Esophagus (tissue), 2 donors: ENCODE measurements at regions not wholly inside any gene's neighbourhood (a gene's known extent, or its start where the extent isn't known, plus 50 kb on each side); places are given as distances from the start of the nearest gene placed in this dataset.
"Not testable (repeated sequence)": the region's sequence is repeated elsewhere in the genome, so short reads cannot be mapped to it uniquely, and the experiment has no call there.

Source experiments
- H3K27ac ChIP-seq, 2 donors: one replicate each; pipeline ENCODE4 v1.5.1; 2013; ENCODE audit warnings: low read depth in 2 of 2, mild to moderate bottlenecking in 2 of 2, inconsistent platforms in 1 of 2, low read length in 1 of 2, moderate library complexity in 1 of 2
- H3K27me3 ChIP-seq, 2 donors: one replicate each; pipeline ENCODE4 v1.6.1; 2013; ENCODE audit warnings: low read length in 2 of 2, control low read depth in 1 of 2, mild to moderate bottlenecking in 1 of 2; ENCODE audit not compliant: insufficient read depth in 2 of 2, control insufficient read depth in 1 of 2
- H3K36me3 ChIP-seq, 2 donors: one replicate each; pipeline ENCODE4 v1.6.1; 2013; ENCODE audit warnings: low read length in 1 of 2; ENCODE audit not compliant: control insufficient read depth in 2 of 2, insufficient read depth in 2 of 2
- H3K4me1 ChIP-seq, 2 donors: one replicate each; pipeline ENCODE4 v1.6.1; 2013; ENCODE audit warnings: low read length in 1 of 2; ENCODE audit not compliant: control insufficient read depth in 2 of 2, insufficient read depth in 2 of 2
- H3K4me3 ChIP-seq, 2 donors: one replicate each; pipeline ENCODE4 v1.5.1; 2013; ENCODE audit warnings: low read length in 2 of 2, mild to moderate bottlenecking in 2 of 2, low read depth in 1 of 2, moderate library complexity in 1 of 2
- H3K9me3 ChIP-seq, 2 donors: one replicate each; pipeline ENCODE4 v1.6.1; 2013; ENCODE audit warnings: mild to moderate bottlenecking in 2 of 2, low read depth in 1 of 2, low read length in 1 of 2, moderate library complexity in 1 of 2; ENCODE audit not compliant: control insufficient read depth in 2 of 2, insufficient read depth in 1 of 2
- WGBS, 2 donors: extraction: QIAGEN DNeasy Blood & Tissue Kit; methylation state at CpG; one replicate each; pipeline ENCODE4 v1.1.7; 2013; 5-methylcytosine and 5-hydroxymethylcytosine counted together
- donor health status: healthy with polysubstance abuse.
- donor health status: Bipolar disorder and iron deficiency.

DNA sequence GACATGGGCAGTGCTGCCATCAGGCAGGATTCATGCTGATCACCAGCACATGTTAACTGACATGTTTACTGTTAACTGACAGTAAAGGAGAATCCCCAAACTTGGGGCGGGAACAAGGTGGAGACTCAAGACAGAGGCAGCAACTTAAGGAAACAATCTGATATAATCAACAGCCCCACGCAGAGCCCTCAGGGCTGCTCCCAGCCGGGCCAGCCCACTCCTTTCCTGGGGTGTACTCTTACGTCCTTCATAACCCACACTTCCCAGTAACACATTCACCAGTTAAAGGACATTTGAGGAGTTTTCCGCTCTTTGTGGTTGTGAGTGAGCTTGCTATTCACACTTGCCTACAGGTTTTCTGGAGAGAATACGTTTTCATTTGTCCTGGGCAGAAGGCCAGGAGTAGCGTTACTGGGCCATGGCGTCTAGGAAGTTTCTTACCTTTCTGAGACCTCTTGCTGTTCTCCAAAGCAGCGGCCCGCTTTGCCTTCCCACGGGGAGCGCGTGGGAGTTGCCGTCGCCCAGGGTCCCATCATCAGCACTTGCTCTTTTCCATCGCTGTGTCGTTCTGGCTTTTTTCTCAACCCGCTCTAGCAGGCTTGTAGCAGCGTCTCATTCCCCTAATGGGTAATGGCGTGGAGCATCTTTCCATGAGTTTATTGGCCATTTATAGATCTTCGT, 56.4 kb downstream of the FOXF2 start:
- Histone ChIP-seq H3K36me3 (no peaks in the 10 kb centered on the region), H3K9me3 (peaks cover under 1 to 2% of the 10 kb centered on the region in 2 donors), H3K27ac (no peak overlapping the region), H3K4me1 (no peaks in the 10 kb centered on the region), H3K4me3 (no peak overlapping the region), H3K27me3 (no peaks in the 10 kb centered on the region)
- 76 to 78% methylated on average over 21 of the region's 21 CpGs for WGBS, 2 donors

DNA sequence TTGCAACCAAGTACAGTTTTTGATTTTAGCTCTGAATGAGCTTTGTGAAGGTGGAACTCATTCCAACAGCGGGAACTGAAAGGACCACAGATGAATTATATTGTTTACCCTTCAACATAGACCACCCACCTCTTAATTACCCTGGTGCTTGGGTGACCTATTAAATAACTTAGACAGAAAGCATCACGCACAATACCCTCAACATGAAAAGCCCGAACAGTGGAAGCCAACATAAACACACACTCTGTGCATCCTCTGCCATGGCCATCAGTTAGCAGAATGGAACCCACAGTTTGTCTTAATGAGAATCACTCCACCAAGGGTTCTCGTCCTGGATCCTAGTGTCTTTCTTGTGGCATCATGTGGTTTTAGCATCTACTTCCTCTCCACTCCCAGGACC, 60.5 kb downstream of the FOXF2 start:
- H3K27ac ChIP-seq = no peak overlapping the region
- H3K27me3 ChIP-seq = no peaks in the 10 kb centered on the region
- H3K4me1 ChIP-seq = no peaks in the 10 kb centered on the region
- H3K9me3 ChIP-seq = peaks cover 5 to 8% of the 10 kb centered on the region in 2 donors
- WGBS, 2 donors = 75 to 77% methylated on average over 4 of the region's 4 CpGs
- no peaks in the 10 kb centered on the region for H3K36me3 ChIP-seq
- H3K4me3 ChIP-seq = no peak overlapping the region

DNA sequence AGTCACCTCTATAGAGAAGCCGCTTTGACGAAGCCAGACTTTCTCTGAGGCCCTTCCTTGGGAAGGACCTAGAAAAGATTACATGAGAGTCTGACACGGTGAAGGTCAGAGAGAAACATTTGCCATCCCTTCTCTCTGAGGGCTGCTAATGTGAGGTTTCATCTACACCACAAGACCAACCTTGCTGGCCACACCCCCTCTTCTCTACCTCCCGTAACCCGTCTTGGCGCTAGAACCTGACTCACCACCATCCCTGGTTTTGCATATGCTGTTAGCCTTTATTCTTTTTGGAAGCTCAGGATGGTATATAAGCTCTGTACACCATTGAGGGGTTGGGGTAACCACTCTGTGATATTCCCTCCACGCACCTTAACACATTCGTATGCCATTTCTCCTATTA, 63.6 kb downstream of the FOXF2 start:
- no peaks in the 10 kb centered on the region for H3K36me3 ChIP-seq
- H3K27me3 ChIP-seq = no peaks in the 10 kb centered on the region
- no peak overlapping the region for H3K27ac ChIP-seq
- peaks cover 5 to 8% of the 10 kb centered on the region in 2 donors for H3K9me3 ChIP-seq
- no peak overlapping the region for H3K4me3 ChIP-seq
- 94 to 95% methylated on average over 8 of the region's 8 CpGs for WGBS, 2 donors
- H3K4me1 ChIP-seq = no peaks in the 10 kb centered on the region

DNA sequence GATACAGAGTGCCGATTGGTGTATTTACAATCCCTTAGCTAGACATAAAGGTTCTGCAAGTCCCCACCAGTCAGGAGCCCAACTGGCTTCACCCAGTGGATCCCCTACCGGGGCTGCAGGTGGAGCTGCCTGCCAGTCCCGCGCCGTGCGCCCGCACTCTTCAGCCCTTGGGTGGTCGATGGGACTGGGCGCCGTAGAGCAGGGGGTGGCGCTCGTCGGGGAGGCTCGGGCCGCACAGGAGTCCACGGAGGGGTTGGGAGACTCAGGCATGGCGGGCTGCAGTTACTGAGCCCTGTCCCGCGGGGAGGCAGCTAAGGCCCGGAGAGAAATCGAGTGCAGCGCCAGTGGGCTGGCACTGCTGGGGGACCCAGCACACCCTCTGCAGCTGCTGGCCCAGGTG, 67.4 kb downstream of the FOXF2 start:
- WGBS, 2 donors = 91 to 98% methylated on average over 17 to 22 of the region's 22 CpGs
- H3K4me1 ChIP-seq, H3K27me3 ChIP-seq, H3K4me3 ChIP-seq, H3K27ac ChIP-seq, H3K9me3 ChIP-seq, H3K36me3 ChIP-seq: not testable (repeated sequence)

DNA sequence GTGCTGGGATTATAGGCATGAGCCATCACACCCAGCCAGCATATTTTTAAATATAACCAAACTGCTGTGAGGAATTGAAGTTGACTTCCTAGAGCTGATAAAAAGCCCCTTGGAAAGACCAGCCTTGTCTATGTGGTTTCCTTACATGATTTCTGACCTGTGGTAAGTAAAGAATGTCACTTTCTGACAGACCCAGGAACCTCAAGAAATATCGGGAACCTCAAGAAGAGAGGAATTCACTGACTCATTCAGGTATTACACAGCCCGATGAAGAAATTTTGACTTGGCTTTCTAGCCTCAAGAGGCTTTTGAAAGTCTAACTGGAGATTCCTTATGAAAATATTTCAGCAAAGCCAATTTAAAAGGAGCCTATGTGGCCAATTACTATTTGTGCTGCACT, 71.8 kb downstream of the FOXF2 start:
- Histone ChIP-seq H3K4me3 (no peak overlapping the region), H3K27me3 (no peaks in the 10 kb centered on the region), H3K4me1 (no peaks in the 10 kb centered on the region), H3K9me3 (no peaks in the 10 kb centered on the region), H3K36me3 (no peaks in the 10 kb centered on the region), H3K27ac (no peak overlapping the region)
- 65 to 79% methylated on average over 2 of the region's 2 CpGs for WGBS, 2 donors

DNA sequence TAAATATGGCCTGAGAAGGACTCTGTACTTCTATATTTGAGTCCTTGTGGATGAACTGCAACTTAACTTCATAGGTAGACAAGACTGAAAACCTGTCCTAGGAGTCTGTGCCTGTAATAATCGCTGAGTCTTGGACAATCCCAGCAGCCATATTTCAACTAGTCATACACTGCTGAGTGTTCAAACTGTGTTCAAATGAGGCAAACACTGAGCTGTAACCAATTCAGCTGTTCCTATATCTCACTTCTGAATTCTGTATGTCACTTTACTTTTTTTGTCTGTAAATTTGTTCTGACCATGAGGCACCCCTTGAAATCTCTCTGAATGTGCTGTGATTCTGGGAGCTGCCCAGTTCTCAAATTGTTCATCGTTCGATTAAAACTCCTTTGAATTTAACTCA, 72.4 kb downstream of the FOXF2 start:
- 93% methylated on average over 3 of the region's 3 CpGs for WGBS, 2 donors
- H3K4me3 ChIP-seq = no peak overlapping the region
- H3K9me3 ChIP-seq = no peaks in the 10 kb centered on the region
- no peaks in the 10 kb centered on the region for H3K4me1 ChIP-seq
- no peak overlapping the region for H3K27ac ChIP-seq
- H3K27me3 ChIP-seq = no peaks in the 10 kb centered on the region
- H3K36me3 ChIP-seq = no peaks in the 10 kb centered on the region

DNA sequence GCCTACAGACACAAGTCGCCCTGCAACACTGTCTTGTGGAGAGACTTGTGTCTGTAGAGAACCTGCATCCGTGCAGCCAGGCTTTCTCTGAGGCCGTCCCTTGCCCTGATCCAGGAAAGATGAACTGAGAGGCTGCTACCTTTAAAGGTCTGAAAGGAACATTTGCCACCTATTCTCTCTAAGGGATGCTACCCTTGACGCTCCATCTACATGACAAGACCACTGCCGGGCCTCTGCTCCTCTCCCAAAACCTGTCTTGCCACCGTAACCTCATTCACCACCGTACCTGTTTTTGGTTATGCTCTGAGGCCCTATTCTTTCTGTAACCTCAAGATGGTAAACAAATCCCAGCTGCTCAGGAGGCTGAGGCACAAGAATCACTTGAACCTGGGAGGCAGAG, 73.9 kb downstream of the FOXF2 start:
- Histone ChIP-seq H3K27ac (no peak overlapping the region), H3K9me3 (no peaks in the 10 kb centered on the region), H3K27me3 (no peaks in the 10 kb centered on the region), H3K36me3 (no peaks in the 10 kb centered on the region), H3K4me3 (no peak overlapping the region), H3K4me1 (no peaks in the 10 kb centered on the region)
- WGBS, 2 donors = 79 to 89% methylated on average over 7 of the region's 7 CpGs

DNA sequence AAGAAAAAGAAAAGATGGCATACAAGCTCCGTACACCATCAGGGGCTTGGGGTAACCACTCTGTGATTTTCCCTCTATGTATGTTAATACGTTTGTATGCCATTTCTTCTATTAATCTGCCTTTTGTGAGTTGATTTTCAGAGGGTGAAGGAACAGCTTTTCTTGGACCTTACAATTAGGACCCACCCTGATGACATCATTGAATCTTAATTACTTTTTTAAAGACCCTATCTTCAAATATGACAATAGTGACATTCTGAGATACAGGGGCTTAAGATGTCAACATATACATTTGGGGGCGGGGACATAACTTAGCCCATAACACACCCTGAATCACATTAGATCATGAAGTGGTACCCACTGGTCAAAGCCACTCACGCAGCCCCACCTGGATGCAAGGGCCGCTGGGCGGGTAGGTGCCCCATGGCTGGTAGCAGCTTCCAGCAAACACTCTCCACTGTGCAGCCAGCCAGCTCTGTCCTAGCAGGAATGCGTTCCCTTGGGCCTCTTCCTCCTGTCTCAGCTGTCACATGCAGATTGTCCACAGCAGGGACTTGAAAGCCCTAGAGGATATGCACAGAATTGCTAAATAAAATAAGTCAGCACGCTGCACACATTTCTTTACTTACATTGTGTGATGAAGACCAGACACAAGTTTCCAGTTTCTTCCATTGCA, 74.5 kb downstream of the FOXF2 start:
- no peak overlapping the region for H3K4me3 ChIP-seq
- H3K27me3 ChIP-seq = no peaks in the 10 kb centered on the region
- H3K36me3 ChIP-seq = no peaks in the 10 kb centered on the region
- H3K9me3 ChIP-seq = no peaks in the 10 kb centered on the region
- no peak overlapping the region for H3K27ac ChIP-seq
- WGBS, 2 donors = 90 to 92% methylated on average over 8 of the region's 8 CpGs
- no peaks in the 10 kb centered on the region for H3K4me1 ChIP-seq

DNA sequence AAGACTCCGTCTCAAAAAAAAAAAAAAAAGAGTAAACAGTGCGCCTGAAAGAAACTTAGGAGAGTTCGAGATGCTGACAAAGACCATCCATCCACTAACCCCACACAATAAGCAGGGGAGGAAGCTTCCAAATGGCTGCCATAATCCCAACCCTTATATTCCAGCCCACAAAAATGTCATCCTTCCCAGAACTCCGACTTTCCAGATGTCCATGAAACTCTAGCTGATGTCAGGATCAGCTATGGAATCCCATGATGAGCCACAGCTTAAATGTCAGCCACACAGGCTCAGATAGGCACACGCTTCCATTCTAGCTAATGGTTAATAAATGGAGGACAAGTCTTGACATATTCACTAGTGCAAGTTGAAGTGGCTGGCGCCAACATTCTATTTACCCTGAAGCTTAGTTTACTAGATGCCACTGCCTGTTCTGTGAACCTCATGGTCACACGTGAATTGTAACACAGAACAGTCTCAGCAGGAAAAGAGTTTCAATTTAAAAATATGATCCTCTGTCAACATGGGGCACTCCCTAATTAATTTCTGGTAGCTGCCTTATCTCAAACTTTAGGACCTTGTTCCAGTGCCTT, 75.5 kb downstream of the FOXF2 start:
- no peak overlapping the region for H3K4me3 ChIP-seq
- no peaks in the 10 kb centered on the region for H3K27me3 ChIP-seq
- no peaks in the 10 kb centered on the region for H3K9me3 ChIP-seq
- 56 to 59% methylated on average over 7 of the region's 7 CpGs for WGBS, 2 donors
- H3K36me3 ChIP-seq = no peaks in the 10 kb centered on the region
- no peaks in the 10 kb centered on the region for H3K4me1 ChIP-seq
- no peak overlapping the region for H3K27ac ChIP-seq

DNA sequence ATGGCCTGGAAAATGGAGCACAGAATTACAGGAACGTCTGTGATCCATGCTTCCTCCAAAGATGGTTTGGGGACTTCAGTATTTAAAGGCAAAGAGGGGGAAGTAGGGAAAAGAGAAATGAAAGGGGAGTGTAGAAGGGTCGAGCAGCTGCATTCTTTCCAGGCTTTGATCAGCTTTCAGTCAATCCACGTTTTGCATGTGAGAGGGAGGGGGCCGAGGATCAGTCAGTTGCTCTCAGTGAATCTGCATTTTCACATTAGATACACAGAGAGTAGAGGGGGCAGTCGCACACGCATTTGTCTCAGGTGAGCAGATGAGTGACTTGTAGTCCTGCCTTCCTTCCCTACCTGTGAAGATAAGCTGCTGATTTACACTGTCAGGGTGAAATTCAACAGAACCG, 78.8 kb downstream of the FOXF2 start:
- Histone ChIP-seq H3K36me3 (no peaks in the 10 kb centered on the region), H3K27me3 (no peaks in the 10 kb centered on the region), H3K4me3 (no peak overlapping the region), H3K4me1 (no peaks in the 10 kb centered on the region), H3K27ac (no peak overlapping the region), H3K9me3 (no peaks in the 10 kb centered on the region)
- 48 to 67% methylated on average over 7 of the region's 7 CpGs for WGBS, 2 donors
